GM23338 (cell line): ENCODE measurements at regions not wholly inside any gene's neighbourhood (a gene's known extent, or its start where the extent isn't known, plus 50 kb on each side); places are given as distances from the start of the nearest gene placed in this dataset.

Source experiments
- ATAC-seq: fragments of 200-7000 bp; cut with Tn5 transposase; 3 replicates; pipeline ENCODE4 v1.9.1; 2020
- DNase-seq: peaks from one replicate; pipeline ENCODE4 v3.0.0-alpha.2; 2015; ENCODE audit warnings: low spot score
- H2AFZ ChIP-seq: fragments of 200-600 bp; sonication (generic); 2 replicates; pipeline ENCODE4 v1.8.0; 2016; ENCODE audit warnings: antibody characterized with exemption, mild to moderate bottlenecking, moderate library complexity
- H3F3A ChIP-seq: fragments of 200-600 bp; sonication (generic); replicated peaks from 2 replicates; pipeline ENCODE4 v1.8.0; 2017; ENCODE audit warnings: antibody characterized with exemption, mixed run types, low read depth
- H3K27ac ChIP-seq: fragments of 200-600 bp; sonication (generic); 2 replicates; pipeline ENCODE4 v1.6.1; 2016; ENCODE audit warnings: low read depth
- H3K27me3 ChIP-seq: fragments of 200-600 bp; sonication (generic); 2 replicates; pipeline ENCODE4 v1.8.0; 2016; ENCODE audit warnings: mild to moderate bottlenecking, mixed run types, moderate library complexity; ENCODE audit not compliant: insufficient read depth
- H3K36me3 ChIP-seq: fragments of 200-600 bp; sonication (generic); 2 replicates; pipeline ENCODE4 v1.8.0; 2016; ENCODE audit warnings: mild to moderate bottlenecking; ENCODE audit not compliant: insufficient read depth
- H3K4me1 ChIP-seq: fragments of 200-600 bp; sonication (generic); 2 replicates; pipeline ENCODE4 v1.8.0; 2016; ENCODE audit warnings: mild to moderate bottlenecking, moderate library complexity; ENCODE audit not compliant: insufficient read depth
- H3K4me2 ChIP-seq: fragments of 200-600 bp; sonication (generic); 2 replicates; pipeline ENCODE4 v1.7.1; 2017; ENCODE audit warnings: mixed run types
- H3K4me3 ChIP-seq: fragments of 200-600 bp; sonication (generic); 2 replicates; pipeline ENCODE4 v1.6.1; 2016; ENCODE audit warnings: mixed run types
- H3K79me2 ChIP-seq: fragments of 200-600 bp; sonication (generic); replicated peaks from 2 replicates; pipeline ENCODE4 v1.8.0; 2017; ENCODE audit warnings: mild to moderate bottlenecking; ENCODE audit not compliant: insufficient read depth
- H3K9me2 ChIP-seq: fragments of 200-600 bp; sonication (generic); 2 replicates; pipeline ENCODE4 v1.8.0; 2017; ENCODE audit not compliant: insufficient read depth
- H4K20me1 ChIP-seq: fragments of 200-600 bp; sonication (generic); replicated peaks from 2 replicates; pipeline ENCODE4 v1.8.0; 2017; ENCODE audit warnings: mild to moderate bottlenecking; ENCODE audit not compliant: insufficient read depth
- H3K27ac Mint-ChIP-seq: 2 replicates; pipeline ENCODE4 v1.8.0; 2020; ENCODE audit warnings: inconsistent platforms, mild to moderate bottlenecking, moderate library complexity, mixed read lengths
- H3K27me3 Mint-ChIP-seq: 3 replicates; pipeline ENCODE4 v1.8.0; 2022; ENCODE audit warnings: low read depth, mild to moderate bottlenecking, moderate library complexity, mixed read lengths, inconsistent platforms; ENCODE audit not compliant: insufficient read depth, poor library complexity
- H3K36me3 Mint-ChIP-seq: 3 replicates; pipeline ENCODE4 v1.8.0; 2021; ENCODE audit warnings: low read depth, mild to moderate bottlenecking, inconsistent platforms, moderate library complexity, mixed read lengths
- H3K4me1 Mint-ChIP-seq: 3 replicates; pipeline ENCODE4 v1.8.0; 2020; ENCODE audit warnings: mild to moderate bottlenecking, inconsistent platforms, mixed read lengths
- H3K4me3 Mint-ChIP-seq: 3 replicates; pipeline ENCODE4 v1.8.0; 2021; ENCODE audit warnings: moderate library complexity, mild to moderate bottlenecking, inconsistent platforms, mixed read lengths
- H3K9me3 Mint-ChIP-seq: 3 replicates; pipeline ENCODE4 v1.8.0; 2020; ENCODE audit warnings: moderate library complexity, mild to moderate bottlenecking, inconsistent platforms, mixed read lengths
- ETS1 ChIP-seq: IDR thresholded peaks from 2 replicates; pipeline ENCODE4 v1.6.1; 2016; ENCODE audit warnings: antibody characterized with exemption
- TF ChIP-seq, protein P1 (sequence below): fragments of 250-450 bp; sonication (Bioruptor Pico); IDR thresholded peaks from 2 replicates; pipeline ENCODE4 v1.5.0; 2020; ENCODE audit warnings: mild to moderate bottlenecking, moderate library complexity

DNA sequence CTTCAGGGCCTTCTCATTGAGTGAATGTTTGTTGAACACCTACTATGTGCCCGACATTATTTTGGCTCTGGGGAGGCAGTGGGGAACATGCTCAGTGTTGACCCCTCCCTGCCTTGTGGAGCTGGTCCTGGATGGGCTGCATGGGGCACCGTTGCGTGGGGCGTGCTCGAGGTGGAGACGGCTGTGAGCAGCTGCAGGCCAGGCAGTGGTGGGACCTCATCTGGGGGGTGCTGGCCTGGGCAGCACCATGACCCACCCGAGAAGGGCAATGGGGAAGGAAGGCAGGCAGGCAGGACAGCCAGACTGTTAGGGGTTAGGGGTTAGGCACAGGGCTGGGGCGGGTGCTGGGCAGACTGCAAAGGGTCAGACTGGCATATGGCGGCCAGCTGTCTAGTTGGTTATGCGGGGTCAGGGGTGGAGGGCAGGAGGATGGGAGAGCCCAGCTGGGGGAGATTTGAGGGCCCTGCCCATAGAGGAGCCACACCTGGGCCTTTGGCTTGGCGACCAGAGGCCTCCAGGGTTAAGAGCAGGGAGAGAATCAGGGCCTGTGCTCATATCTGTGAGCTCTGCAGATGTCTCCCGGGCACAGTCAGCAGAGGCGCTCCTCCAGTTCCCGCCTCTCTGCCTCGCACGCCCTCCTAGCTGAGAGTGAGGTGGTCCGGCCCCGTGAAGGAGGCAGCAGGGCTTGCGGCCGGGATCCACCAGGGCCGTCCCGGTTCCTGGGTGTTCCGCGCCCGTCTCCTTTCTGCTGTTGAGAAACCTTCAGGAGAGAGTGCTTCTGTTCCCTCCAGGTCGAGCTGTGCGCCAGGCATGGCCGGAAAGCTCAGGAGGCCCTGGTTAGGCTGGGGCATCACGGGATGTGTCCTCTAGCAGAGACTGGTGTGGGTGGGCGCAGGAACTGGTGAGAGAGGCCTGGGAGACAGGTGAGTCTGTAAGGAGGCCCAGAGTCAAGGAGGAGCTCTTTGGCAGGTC is 73.3 kb downstream of the RGS12 start:
- H3K27ac ChIP-seq: no peak overlapping the region
- no peak for DNase-seq
- H3K79me2 ChIP-seq: no peaks in the 10 kb centered on the region
- H4K20me1 ChIP-seq: no peaks in the 10 kb centered on the region; the same call in 1 of the 2 replicates
- Mint-ChIP-seq H3K9me3 (no peaks in the 10 kb centered on the region; the same call in 2 of the 3 replicates), H3K4me3 (no peak overlapping the region), H3K36me3 (no peaks in the 10 kb centered on the region), H3K4me1 (peaks cover 39% of the 10 kb centered on the region), H3K27ac (no peak overlapping the region), H3K27me3 (peaks cover 35% of the 10 kb centered on the region)
- H3K4me1 ChIP-seq: peaks cover 17% of the 10 kb centered on the region
- TF ChIP-seq, protein P1, sequence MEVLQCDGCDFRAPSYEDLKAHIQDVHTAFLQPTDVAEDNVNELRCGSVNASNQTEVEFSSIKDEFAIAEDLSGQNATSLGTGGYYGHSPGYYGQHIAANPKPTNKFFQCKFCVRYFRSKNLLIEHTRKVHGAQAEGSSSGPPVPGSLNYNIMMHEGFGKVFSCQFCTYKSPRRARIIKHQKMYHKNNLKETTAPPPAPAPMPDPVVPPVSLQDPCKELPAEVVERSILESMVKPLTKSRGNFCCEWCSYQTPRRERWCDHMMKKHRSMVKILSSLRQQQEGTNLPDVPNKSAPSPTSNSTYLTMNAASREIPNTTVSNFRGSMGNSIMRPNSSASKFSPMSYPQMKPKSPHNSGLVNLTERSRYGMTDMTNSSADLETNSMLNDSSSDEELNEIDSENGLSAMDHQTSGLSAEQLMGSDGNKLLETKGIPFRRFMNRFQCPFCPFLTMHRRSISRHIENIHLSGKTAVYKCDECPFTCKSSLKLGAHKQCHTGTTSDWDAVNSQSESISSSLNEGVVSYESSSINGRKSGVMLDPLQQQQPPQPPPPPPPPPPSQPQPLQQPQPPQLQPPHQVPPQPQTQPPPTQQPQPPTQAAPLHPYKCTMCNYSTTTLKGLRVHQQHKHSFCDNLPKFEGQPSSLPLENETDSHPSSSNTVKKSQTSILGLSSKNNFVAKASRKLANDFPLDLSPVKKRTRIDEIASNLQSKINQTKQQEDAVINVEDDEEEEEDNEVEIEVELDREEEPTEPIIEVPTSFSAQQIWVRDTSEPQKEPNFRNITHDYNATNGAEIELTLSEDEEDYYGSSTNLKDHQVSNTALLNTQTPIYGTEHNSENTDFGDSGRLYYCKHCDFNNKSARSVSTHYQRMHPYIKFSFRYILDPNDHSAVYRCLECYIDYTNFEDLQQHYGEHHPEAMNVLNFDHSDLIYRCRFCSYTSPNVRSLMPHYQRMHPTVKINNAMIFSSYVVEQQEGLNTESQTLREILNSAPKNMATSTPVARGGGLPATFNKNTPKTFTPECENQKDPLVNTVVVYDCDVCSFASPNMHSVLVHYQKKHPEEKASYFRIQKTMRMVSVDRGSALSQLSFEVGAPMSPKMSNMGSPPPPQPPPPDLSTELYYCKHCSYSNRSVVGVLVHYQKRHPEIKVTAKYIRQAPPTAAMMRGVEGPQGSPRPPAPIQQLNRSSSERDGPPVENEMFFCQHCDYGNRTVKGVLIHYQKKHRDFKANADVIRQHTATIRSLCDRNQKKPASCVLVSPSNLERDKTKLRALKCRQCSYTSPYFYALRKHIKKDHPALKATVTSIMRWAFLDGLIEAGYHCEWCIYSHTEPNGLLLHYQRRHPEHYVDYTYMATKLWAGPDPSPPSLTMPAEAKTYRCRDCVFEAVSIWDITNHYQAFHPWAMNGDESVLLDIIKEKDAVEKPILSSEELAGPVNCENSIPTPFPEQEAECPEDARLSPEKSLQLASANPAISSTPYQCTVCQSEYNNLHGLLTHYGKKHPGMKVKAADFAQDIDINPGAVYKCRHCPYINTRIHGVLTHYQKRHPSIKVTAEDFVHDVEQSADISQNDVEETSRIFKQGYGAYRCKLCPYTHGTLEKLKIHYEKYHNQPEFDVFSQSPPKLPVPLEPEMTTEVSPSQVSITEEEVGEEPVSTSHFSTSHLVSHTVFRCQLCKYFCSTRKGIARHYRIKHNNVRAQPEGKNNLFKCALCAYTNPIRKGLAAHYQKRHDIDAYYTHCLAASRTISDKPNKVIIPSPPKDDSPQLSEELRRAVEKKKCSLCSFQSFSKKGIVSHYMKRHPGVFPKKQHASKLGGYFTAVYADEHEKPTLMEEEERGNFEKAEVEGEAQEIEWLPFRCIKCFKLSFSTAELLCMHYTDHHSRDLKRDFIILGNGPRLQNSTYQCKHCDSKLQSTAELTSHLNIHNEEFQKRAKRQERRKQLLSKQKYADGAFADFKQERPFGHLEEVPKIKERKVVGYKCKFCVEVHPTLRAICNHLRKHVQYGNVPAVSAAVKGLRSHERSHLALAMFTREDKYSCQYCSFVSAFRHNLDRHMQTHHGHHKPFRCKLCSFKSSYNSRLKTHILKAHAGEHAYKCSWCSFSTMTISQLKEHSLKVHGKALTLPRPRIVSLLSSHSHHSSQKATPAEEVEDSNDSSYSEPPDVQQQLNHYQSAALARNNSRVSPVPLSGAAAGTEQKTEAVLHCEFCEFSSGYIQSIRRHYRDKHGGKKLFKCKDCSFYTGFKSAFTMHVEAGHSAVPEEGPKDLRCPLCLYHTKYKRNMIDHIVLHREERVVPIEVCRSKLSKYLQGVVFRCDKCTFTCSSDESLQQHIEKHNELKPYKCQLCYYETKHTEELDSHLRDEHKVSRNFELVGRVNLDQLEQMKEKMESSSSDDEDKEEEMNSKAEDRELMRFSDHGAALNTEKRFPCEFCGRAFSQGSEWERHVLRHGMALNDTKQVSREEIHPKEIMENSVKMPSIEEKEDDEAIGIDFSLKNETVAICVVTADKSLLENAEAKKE: no peak
- no peak for TF ChIP-seq ETS1
- ATAC-seq: no peak
- H3K36me3 ChIP-seq: no peaks in the 10 kb centered on the region
- H3K4me2 ChIP-seq: no peak overlapping the region
- no peak overlapping the region for H3K4me3 ChIP-seq
- H3F3A ChIP-seq: no peaks in the 10 kb centered on the region
- no peaks in the 10 kb centered on the region for H3K9me2 ChIP-seq
- no peaks in the 10 kb centered on the region for H3K27me3 ChIP-seq
- no peak overlapping the region for H2AFZ ChIP-seq
